ENCODE measurements at regions not wholly inside any gene's neighbourhood (a gene's known extent, or its start where the extent isn't known, plus 50 kb on each side); places are given as distances from the start of the nearest gene placed in this dataset.

GRCh38 chr17:22515599-22515998 lies 823.3 kb downstream of the KCNJ18 start (continued):
- no peak for TF ChIP-seq NAIF1 (CRISPR knock-in tag; IDR thresholded peaks at IDR 0.05; ENCODE audit: borderline replicate concordance)
- TF ChIP-seq ZNF550 (CRISPR knock-in tag; IDR thresholded peaks at IDR 0.05; ENCODE audit: borderline replicate concordance) = no peak
- no peak for TF ChIP-seq SAFB2 (CRISPR knock-in tag; IDR thresholded peaks at IDR 0.05; ENCODE audit: borderline replicate concordance, low read depth)
- no peak for TF ChIP-seq ARNTL (CRISPR knock-in tag; IDR thresholded peaks at IDR 0.05)

- no peak overlapping the region for H3K4me3 ChIP-seq (replicated peaks in 1 of 3; ENCODE audit: insufficient read depth in 1 of 3, low read depth in 2 of 3, low read length in 3 of 3)
- no peaks in the 10 kb centered on the region for H3K9me3 ChIP-seq (ENCODE audit: low read length)
- ATAC-seq (no peak), DNase-seq (ENCODE audit: low spot score) (no peak), FAIRE-seq (no peak)
- in situ Hi-C loops (cut with HindIII; ENCODE audit: extremely low pct_ligation_motif_present, low pct_unique_long_range_greater_than_20kb) = no loop called here
- no peaks in the 10 kb centered on the region for H3K27me3 ChIP-seq (ENCODE audit: control insufficient read depth in 1 of 2, insufficient read depth in 2 of 2, low read length in 2 of 2)
- no peaks in the 10 kb centered on the region for H3K36me3 ChIP-seq (replicated peaks in 1 of 2; ENCODE audit: control insufficient read depth in 1 of 2, insufficient read depth in 2 of 2, low read length in 2 of 2)
- CTCF ChIA-PET (ENCODE audit: low intra/inter-chr PET ratio, low total read pairs) = no interaction called here
- no peak overlapping the region for H3K9ac ChIP-seq (ENCODE audit: insufficient read depth, low read depth, low read length)
- intact Hi-C loops (cut with micrococcal nuclease; ENCODE audit: unreplicated experiment) = no loop called here
- BruUV-seq (replicated peaks) = no TSS peak
- POLR2A ChIA-PET = no interaction called here
- WGBS (ENCODE audit: low lambda C conversion rate) = 42% methylated on average over 14 of the region's 26 CpGs
- H3K4me1 ChIP-seq (ENCODE audit: insufficient read depth, low read length) = no peaks in the 10 kb centered on the region
- no peaks in the 10 kb centered on the region for H3K79me2 ChIP-seq (ENCODE audit: insufficient read depth, low read length)
- H4K20me1 ChIP-seq (ENCODE audit: insufficient read depth, low read length) = no peaks in the 10 kb centered on the region
- H3K4me2 ChIP-seq (ENCODE audit: low read depth, low read length) = no peak overlapping the region
- no peak overlapping the region for H3K27ac ChIP-seq (ENCODE audit: extremely low read length, insufficient read depth, low read length)
- no peak overlapping the region for H2AFZ ChIP-seq (ENCODE audit: low read length)
- TF ChIP-seq ZNF317 (CRISPR knock-in tag; IDR thresholded peaks at IDR 0.05) (no peak), ZNF788 (CRISPR knock-in tag; IDR thresholded peaks at IDR 0.05; ENCODE audit: borderline replicate concordance) (no peak), ZNF598 (CRISPR knock-in tag; IDR thresholded peaks at IDR 0.05; ENCODE audit: borderline replicate concordance) (no peak), DRAP1 (CRISPR knock-in tag; IDR thresholded peaks at IDR 0.05) (no peak), ZNF713 (CRISPR knock-in tag; IDR thresholded peaks at IDR 0.05) (no peak), ZNF34 (CRISPR knock-in tag; IDR thresholded peaks at IDR 0.05; ENCODE audit: borderline replicate concordance) (no peak), KDM5B (CRISPR knock-in tag; IDR thresholded peaks at IDR 0.05; ENCODE audit: borderline replicate concordance) (no peak), ZNF558 (CRISPR knock-in tag; IDR thresholded peaks at IDR 0.05; ENCODE audit: borderline replicate concordance) (no peak), ZNF772 (CRISPR knock-in tag; IDR thresholded peaks at IDR 0.05) (no peak), REPIN1 (CRISPR knock-in tag; IDR thresholded peaks at IDR 0.05; ENCODE audit: borderline replicate concordance, low read depth) (no peak), GLMP (CRISPR knock-in tag; IDR thresholded peaks at IDR 0.05; ENCODE audit: borderline replicate concordance) (no peak), ARID4A (CRISPR knock-in tag; IDR thresholded peaks at IDR 0.05; ENCODE audit: borderline replicate concordance) (no peak), HNRNPL (IDR thresholded peaks at IDR 0.05; ENCODE audit: low read depth, low read length) (no peak), HIVEP1 (CRISPR knock-in tag; IDR thresholded peaks at IDR 0.05) (no peak)
Observed at GRCh38 chr17:22516861-22517636, 824.7 kb downstream of the KCNJ18 start.
